Activated CD4-positive, alpha-beta memory T cell treated with anti-CD3 and anti-CD28 coated beads for 36 hours (primary cell): ENCODE measurements at regions not wholly inside any gene's neighbourhood (a gene's known extent, or its start where the extent isn't known, plus 50 kb on each side); places are given as distances from the start of the nearest gene placed in this dataset.
"Not testable (repeated sequence)": the region's sequence is repeated elsewhere in the genome, so short reads cannot be mapped to it uniquely, and the experiment has no call there.

Experiments
- CTCF ChIA-PET: fragments of 350-600 bp; sonication (Branson Sonifier 250); formaldehyde crosslinking; loops from one replicate; lab custom pipeline; 2021; ENCODE audit warnings: antibody characterized with exemption, inconsistent platforms; lab: Charles Lee
- POLR2A ChIA-PET: fragments of 350-600 bp; sonication (Branson Sonifier 250); formaldehyde crosslinking; loops from one replicate; lab custom pipeline; 2021; ENCODE audit warnings: antibody characterized with exemption; lab: Charles Lee
- DNase-seq: peaks from one replicate; pipeline ENCODE4 v3.0.0-alpha.2; 2020
- H3K27ac Mint-ChIP-seq: one replicate; pipeline ENCODE4 v1.8.0; 2021; ENCODE audit warnings: mixed read lengths
- H3K27me3 Mint-ChIP-seq: one replicate; pipeline ENCODE4 v1.8.0; 2021; ENCODE audit warnings: mixed read lengths
- H3K36me3 Mint-ChIP-seq: one replicate; pipeline ENCODE4 v1.8.0; 2021; ENCODE audit warnings: mixed read lengths
- H3K4me1 Mint-ChIP-seq: one replicate; pipeline ENCODE4 v1.8.0; 2021; ENCODE audit warnings: low read depth, mixed read lengths
- H3K4me3 Mint-ChIP-seq: one replicate; pipeline ENCODE4 v1.8.0; 2021; ENCODE audit warnings: mild to moderate bottlenecking, mixed read lengths
- H3K9me3 Mint-ChIP-seq: one replicate; pipeline ENCODE4 v1.8.0; 2021; ENCODE audit warnings: mixed read lengths
- intact Hi-C: fragments of 100-400 bp; cut with micrococcal nuclease; formaldehyde crosslinking; loops from one replicate; pipeline ENCODE4 v1.15.1; 2023

DNA sequence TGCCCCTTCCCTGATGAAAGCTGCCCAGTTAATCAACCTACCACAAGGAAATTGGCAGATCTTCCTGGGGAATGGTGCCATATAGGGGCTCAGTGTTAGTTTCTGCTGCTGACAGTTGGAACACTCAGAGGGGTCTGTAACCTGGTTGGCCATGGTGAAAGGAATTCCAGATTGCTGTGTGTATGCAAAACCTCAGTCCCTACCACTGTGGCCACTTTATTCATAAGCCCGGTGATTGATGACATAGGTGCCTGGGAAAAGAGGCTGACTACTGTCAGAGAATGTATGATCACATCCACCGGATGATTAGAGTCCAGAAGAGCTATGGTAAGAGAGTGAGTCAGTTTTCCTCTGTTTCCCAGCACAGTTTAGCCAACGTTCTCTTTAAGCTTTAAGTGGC, 363.9 kb upstream of the NPAP1 start:
- intact Hi-C loops, H3K4me1 Mint-ChIP-seq: not testable (repeated sequence)

DNA sequence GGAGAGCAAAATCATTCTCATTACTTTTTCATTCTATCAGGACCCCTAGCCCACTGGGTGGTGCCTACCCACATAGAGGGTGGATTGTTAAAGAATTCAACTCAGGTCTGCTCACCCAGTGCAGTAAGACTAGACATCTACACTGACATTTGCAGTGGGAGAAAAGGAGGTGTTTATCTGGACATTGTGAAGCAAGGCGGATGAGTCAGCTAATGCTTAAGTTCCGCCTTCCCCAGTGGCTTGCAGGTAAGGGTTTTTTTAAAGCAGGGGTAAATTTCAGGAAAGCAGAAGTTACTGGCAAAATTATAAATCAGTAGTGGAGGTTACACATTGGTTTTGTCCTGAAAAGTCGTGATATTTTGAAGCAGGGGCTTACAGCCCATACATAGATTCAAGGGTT, 359.2 kb upstream of the NPAP1 start:
- DNase-seq, H3K9me3 Mint-ChIP-seq, H3K27ac Mint-ChIP-seq, intact Hi-C loops, H3K4me1 Mint-ChIP-seq, H3K36me3 Mint-ChIP-seq, H3K27me3 Mint-ChIP-seq, CTCF ChIA-PET, H3K4me3 Mint-ChIP-seq, POLR2A ChIA-PET: not testable (repeated sequence)

More for the DNA sequence above, 363.9 kb upstream of the NPAP1 start:
- DNase-seq, H3K9me3 Mint-ChIP-seq, H3K27ac Mint-ChIP-seq, POLR2A ChIA-PET, H3K36me3 Mint-ChIP-seq, H3K27me3 Mint-ChIP-seq, CTCF ChIA-PET, H3K4me3 Mint-ChIP-seq: not testable (repeated sequence)

DNA sequence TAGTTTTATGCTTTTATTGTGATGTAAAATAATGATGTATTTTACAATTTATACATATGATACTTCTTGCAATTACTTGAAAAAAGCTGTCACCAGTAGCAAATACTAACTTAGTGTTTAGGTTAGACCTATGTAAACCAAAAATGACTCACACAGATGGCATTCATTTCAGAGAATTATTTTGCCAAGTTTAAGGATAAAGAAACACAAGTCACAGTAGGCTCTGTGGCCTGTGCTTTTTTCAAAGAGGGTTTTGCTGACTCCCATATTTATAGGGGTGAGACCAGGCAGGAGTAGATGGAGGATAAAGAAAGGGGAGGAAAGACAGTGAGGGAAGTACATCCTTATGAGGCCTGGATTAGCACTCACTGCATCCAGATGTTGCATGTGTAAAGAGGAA, 356.6 kb upstream of the NPAP1 start:
- DNase-seq = no peak
- Mint-ChIP-seq H3K27me3 (no peaks in the 10 kb centered on the region), H3K9me3 (peaks cover 3% of the 10 kb centered on the region), H3K27ac (no peak overlapping the region), H3K4me3 (no peak overlapping the region), H3K36me3 (no peaks in the 10 kb centered on the region), H3K4me1 (no peaks in the 10 kb centered on the region)
- ChIA-PET CTCF (no interaction called here), POLR2A (no interaction called here)
- intact Hi-C loops = no loop called here

DNA sequence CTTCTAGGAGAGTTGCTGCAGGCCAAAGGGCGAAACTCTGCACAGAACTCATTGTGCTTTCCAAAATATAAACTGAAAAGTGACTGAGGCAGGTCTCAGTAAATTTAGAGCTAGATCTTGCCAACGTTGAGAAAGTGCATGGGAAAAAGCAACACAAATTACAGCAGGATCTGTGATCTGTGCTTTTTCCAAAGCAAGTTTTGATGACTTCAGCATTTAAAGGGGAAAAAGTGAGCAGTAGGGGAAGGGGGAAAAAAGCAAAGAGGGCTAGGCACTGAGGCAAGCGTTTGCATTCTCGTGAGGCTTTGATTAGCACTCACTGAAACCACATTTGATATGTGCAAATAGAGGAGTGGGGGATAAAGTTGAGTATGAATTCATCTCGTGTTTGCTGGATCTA, 351.5 kb upstream of the NPAP1 start:
- intact Hi-C loops, H3K27ac Mint-ChIP-seq, H3K27me3 Mint-ChIP-seq, H3K4me3 Mint-ChIP-seq, H3K9me3 Mint-ChIP-seq, DNase-seq, POLR2A ChIA-PET, H3K36me3 Mint-ChIP-seq, CTCF ChIA-PET, H3K4me1 Mint-ChIP-seq: not testable (repeated sequence)

DNA sequence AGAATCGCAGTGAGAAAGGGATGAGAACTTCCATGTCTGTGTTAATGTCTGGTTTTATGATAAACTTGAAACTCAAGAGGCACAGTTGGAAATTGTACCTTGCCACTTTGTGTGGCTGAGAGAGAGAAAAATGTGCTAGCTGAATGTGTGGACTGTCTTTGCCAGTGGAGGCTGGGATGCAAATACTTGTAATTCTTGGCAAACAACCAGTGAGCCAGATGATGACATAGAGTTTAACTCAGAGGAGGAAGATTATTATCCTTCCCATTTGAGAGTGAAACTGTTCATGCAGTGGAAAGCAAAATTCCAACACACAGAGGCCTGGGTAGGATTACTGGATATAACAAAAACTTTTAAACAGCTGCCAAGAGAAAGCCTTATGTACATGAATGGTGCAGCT, 349.1 kb upstream of the NPAP1 start:
- H3K9me3 Mint-ChIP-seq = peaks cover 10% of the 10 kb centered on the region
- H3K4me3 Mint-ChIP-seq, H3K27ac Mint-ChIP-seq, H3K4me1 Mint-ChIP-seq, POLR2A ChIA-PET, CTCF ChIA-PET, H3K36me3 Mint-ChIP-seq, H3K27me3 Mint-ChIP-seq, DNase-seq, intact Hi-C loops: not testable (repeated sequence)

DNA sequence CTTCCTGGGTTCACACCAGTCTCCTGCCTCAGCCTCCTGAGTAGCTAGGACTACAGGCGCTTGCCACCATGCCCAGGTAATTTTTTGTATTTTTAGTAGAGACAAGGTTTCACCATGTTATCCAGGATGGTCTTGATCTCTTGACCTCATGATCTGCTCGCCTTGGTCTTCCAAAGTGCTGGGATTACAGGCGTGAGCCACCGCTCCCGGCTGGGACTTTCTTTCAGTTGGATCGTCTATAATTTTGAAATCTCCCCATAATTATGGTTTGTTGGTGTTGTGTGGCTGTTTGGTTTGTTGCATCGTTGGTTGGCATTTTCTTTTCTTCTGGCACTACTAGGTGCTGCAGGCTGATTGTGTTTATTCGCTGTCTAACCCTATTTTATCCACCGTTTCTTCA, 343.6 kb upstream of the NPAP1 start:
- H3K4me1 Mint-ChIP-seq, intact Hi-C loops, H3K27ac Mint-ChIP-seq, CTCF ChIA-PET, H3K4me3 Mint-ChIP-seq, H3K36me3 Mint-ChIP-seq, POLR2A ChIA-PET, DNase-seq, H3K27me3 Mint-ChIP-seq: not testable (repeated sequence)
- peaks cover 35% of the 10 kb centered on the region for H3K9me3 Mint-ChIP-seq

DNA sequence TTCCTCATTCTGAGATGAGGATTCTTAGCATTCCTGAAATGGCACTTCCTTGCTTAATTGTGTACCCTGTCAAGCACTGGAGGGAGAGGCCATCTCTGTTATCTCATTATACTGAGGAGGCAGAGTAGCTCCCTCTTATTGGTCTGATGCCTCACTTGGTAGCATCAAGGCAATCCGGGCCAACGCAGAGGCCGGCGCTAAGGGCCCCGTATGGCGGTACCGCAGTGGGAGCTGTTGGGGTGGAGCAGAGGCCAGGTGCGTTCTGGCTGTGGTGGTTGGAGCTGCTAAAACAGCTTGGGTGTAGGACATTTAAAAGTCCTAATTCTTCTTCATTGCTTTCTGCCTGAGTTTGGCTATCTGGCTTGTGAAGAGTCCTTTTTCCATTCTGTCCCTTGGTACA, 333.7 kb upstream of the NPAP1 start:
- H3K36me3 Mint-ChIP-seq, POLR2A ChIA-PET, intact Hi-C loops, H3K27me3 Mint-ChIP-seq, DNase-seq, H3K4me3 Mint-ChIP-seq, CTCF ChIA-PET, H3K4me1 Mint-ChIP-seq, H3K27ac Mint-ChIP-seq: not testable (repeated sequence)
- peaks cover 18% of the 10 kb centered on the region for H3K9me3 Mint-ChIP-seq

DNA sequence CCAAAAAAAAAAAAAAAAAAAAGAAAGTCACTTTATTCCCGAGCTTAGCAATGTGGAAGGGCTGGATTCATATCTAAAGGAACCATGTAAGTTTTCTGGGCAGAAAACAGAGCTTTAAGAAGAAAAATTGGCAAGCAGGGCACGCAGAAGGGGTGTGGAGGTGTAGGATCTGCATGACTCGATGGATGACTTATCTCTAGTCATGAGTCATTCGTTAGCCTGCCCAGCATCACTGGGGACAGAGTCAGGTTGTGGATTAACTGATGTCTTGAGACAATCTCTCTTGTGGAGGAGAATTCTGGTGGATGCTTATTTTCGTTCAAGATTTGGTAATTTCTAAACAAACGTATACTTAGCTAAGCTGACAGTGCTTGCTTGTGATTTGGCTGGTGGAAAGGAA, 322.8 kb upstream of the NPAP1 start:
- H3K4me1 Mint-ChIP-seq, CTCF ChIA-PET, DNase-seq, H3K27ac Mint-ChIP-seq, H3K4me3 Mint-ChIP-seq, H3K36me3 Mint-ChIP-seq, POLR2A ChIA-PET, intact Hi-C loops, H3K27me3 Mint-ChIP-seq: not testable (repeated sequence)
- peaks cover 16% of the 10 kb centered on the region for H3K9me3 Mint-ChIP-seq

DNA sequence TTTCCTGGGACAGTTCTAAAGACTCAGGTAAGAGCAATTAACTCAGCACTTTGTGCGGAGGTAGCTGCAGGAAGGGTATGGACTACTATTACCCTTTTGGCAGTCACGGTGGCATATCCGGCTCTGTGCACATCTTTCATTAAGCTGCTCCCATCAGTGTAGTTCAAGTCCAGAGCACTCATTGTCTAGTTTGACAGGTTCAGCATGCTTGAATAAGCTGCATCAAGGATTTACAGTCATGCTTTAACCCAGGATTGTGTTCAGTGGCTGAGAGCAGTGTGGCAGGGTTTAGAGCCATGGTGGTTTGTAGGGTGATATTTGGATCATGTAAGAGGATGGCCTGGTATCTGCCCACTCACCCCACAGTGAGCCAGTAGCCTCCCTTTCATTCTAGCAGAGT, 294.5 kb upstream of the NPAP1 start:
- CTCF ChIA-PET, intact Hi-C loops, H3K27me3 Mint-ChIP-seq, DNase-seq, POLR2A ChIA-PET, H3K27ac Mint-ChIP-seq, H3K4me1 Mint-ChIP-seq, H3K36me3 Mint-ChIP-seq, H3K4me3 Mint-ChIP-seq: not testable (repeated sequence)
- peaks cover 16% of the 10 kb centered on the region for H3K9me3 Mint-ChIP-seq

DNA sequence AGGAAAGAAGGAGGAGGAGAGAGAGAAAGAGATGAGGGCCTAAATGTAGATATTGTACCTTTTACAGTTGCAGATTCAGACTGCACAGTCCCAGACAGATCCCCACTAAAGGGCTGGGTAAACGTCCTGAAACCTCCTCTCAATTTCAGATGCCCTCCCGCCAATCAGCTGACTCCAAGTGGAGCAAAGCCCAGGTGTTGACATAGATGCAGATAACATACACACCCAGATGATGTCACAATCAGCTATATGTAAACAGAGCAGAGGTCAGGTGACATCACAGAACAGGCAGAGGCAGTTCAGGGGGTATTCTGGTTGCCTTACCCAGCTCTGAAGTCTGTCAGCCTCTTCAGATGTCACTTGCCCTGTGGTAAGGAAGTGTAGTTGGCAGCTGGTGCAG, 290.3 kb upstream of the NPAP1 start:
- DNase-seq, H3K36me3 Mint-ChIP-seq, intact Hi-C loops, H3K4me1 Mint-ChIP-seq, H3K4me3 Mint-ChIP-seq, H3K27ac Mint-ChIP-seq, CTCF ChIA-PET, H3K27me3 Mint-ChIP-seq, POLR2A ChIA-PET: not testable (repeated sequence)
- H3K9me3 Mint-ChIP-seq = peaks cover 10% of the 10 kb centered on the region

DNA sequence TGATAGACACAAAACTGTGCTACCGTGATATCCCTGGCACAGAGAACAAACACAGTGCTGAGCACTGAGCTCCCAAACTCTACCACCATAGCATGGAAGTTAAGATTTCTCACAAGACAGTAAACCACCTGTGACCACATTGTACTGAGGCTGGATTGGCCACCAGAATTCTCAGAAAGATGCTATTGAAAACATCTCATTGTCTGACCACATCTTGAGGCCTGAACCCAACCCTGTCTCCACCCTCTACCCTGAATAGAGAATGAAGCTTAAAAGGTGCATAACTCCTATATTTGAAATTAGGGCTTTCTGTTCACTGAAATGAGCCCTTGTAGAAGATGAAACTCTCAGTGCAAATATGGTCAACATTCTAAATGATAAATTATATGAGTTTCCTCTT, 281.3 kb upstream of the NPAP1 start:
- H3K27ac Mint-ChIP-seq = no peak overlapping the region
- H3K9me3 Mint-ChIP-seq = peaks cover 13% of the 10 kb centered on the region
- intact Hi-C loops = no loop called here
- no peaks in the 10 kb centered on the region for H3K36me3 Mint-ChIP-seq
- ChIA-PET POLR2A (no interaction called here), CTCF (no interaction called here)
- no peak overlapping the region for H3K4me3 Mint-ChIP-seq
- H3K27me3 Mint-ChIP-seq = no peaks in the 10 kb centered on the region
- H3K4me1 Mint-ChIP-seq = no peaks in the 10 kb centered on the region
- DNase-seq = no peak

DNA sequence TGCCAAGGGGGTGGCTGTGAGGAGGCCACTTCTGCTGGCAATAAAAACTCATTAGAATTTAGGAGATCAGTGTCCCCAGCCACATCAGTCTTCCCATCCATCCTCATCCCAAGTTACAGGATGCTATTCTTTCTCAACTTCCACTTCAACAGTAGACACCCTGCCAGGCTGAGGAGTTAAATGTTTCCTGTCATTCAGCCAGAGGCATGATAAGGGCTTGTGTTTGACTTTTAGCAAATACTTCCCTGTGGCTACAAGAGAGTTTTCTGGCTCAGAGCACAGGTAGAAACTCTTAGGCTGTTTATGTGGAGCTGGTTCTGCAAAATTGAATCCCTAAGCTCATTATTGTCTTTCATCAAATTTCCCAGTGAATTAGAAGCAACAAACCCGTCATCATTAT, 262.9 kb upstream of the NPAP1 start:
- H3K4me3 Mint-ChIP-seq, H3K27me3 Mint-ChIP-seq, H3K27ac Mint-ChIP-seq, intact Hi-C loops, H3K36me3 Mint-ChIP-seq, DNase-seq, CTCF ChIA-PET, H3K4me1 Mint-ChIP-seq, POLR2A ChIA-PET: not testable (repeated sequence)
- H3K9me3 Mint-ChIP-seq = peaks cover 47% of the 10 kb centered on the region

DNA sequence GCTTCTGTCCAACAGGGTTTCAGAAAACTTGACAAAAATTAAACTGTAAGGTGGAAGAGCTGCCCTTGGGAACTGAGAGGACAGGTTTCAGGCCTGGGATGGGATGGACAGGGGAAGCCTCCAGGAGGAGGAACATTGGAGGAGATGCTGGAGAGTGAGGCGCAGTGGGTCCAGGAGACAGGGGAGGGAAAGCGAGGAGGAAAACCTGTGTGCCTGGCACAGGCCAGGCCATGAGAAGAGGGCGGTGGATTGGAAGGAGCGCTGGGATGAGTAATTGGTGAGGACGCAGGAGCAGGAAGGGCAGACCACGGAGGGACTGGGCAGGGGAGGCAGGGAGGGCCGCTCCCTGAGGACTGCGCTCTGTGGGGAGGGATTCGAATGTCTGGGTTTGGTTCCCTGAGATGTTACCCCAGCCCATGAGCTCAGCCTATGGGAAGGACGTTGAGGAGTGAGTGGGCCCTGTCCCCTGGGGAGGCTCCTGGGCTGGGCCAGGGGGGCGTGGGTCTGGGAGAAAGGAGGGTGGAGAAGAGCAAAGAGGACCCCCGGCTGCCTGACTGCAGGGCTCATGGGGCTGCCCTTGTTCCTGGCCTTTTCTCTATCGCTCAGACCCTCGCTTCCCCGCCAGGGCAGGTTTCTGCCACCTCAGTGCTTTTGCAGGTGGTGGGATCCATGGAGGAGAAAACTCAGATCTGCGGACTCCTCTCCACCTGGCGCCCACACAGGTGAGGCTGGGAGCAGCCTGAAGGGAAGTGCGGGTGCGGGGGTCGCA, 249.1 kb upstream of the NPAP1 start:
- H3K9me3 Mint-ChIP-seq, DNase-seq, H3K4me1 Mint-ChIP-seq, H3K36me3 Mint-ChIP-seq, POLR2A ChIA-PET, H3K27me3 Mint-ChIP-seq, H3K27ac Mint-ChIP-seq, CTCF ChIA-PET, intact Hi-C loops, H3K4me3 Mint-ChIP-seq: not testable (repeated sequence)
